M059J (cell line): ENCODE measurements at regions not wholly inside any gene's neighbourhood (a gene's known extent, or its start where the extent isn't known, plus 50 kb on each side); places are given as distances from the start of the nearest gene placed in this dataset.
A peak's percentile ranks its signal among the peaks of the same experiment; 100 is the strongest.

Source experiments
- DNase-seq: peaks from one replicate; pipeline ENCODE4 v3.0.0-alpha.2; 2012; ENCODE audit warnings: low read depth

- peak; percentile 80 for DNase-seq
Observed at GRCh38 chr17:77474292-77474988, 333.7 kb downstream of the SEC14L1 start.

- peak; percentile 94 for DNase-seq
Observed at GRCh38 chr17:77475016-77475976, 334.5 kb downstream of the SEC14L1 start.

DNA sequence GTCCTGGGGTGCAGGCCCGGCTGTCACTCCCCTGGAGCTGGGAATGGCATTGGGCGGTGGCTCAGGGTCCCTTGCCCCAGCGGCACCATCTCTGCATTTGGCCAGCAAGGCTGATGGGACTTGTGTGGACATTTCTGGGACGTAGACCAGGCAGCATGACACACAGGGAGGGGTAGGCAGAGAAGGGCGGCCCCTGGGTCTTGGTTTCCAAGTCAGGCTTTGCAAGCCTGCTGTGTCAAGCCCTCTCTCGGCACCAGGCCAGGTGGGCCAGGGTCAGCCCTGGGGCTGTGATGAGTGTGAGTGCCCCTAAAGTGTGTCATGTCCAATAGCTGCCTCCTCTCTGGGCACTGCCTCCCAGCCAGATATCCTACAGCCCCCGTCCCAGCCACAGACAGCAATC is 335.2 kb downstream of the SEC14L1 start:
- DNase-seq, result no peak

DNA sequence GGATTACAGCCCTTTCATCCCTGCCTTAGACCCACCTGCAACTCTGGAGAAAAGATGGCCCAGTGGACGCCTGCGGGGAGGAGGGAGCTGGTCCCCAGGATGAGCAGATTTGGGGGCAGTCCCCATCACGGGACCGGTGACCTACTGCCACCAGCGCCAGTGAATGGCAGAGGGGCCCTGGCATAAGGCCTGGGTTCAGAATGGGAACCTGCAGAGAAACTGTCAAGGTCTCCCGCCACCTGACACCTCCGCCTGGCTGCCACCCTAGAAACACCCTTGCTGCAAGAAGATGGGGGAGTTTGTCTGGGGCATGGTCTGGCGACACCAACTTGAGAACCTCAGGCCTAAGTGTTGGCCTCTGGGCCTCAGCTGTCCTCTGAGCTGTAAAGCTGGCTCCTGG is 335.7 kb downstream of the SEC14L1 start:
- DNase-seq, result no peak

DNA sequence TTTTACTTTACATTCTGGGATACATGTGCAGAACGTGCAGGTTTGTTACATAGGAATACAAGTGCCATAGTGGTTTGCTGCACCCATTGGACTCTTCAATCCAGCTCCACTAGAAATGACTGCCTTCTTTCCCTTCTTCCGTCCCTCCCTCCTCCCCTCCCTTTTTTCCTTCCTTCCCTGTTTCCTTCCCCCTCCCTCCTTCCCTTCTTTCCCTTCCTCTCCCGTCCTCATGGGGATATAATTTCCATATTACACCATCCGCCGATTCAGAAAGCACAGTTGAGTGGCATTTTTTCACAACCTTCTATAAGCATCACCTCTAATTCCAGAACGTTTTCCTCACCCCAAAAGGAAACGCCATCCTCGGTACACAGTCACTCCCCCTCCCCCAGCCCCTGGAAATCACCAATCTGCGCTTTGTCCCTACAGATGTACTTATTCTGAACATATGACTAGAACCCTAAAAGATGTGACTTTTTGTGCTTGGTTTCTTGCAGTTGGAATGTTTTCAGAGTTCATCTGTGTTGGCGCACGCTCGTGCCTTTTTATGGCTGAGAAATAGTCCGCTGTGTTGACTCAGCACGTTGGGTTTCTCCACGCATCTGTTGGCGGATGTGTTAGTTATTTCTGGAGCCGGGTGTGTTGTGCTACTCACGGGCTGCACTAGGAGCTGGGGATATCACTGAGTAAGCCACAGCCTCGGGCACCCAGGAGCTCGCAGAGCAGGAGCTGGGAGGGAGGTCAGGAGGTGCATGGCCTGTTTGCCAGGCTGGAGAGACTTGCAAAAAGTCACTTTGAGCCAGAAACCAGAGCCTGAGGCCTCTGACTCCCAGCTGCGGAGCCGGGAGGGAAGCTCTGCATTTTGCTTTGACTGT is 336.4 kb downstream of the SEC14L1 start:
- DNase-seq, result peak; percentile 98

DNA sequence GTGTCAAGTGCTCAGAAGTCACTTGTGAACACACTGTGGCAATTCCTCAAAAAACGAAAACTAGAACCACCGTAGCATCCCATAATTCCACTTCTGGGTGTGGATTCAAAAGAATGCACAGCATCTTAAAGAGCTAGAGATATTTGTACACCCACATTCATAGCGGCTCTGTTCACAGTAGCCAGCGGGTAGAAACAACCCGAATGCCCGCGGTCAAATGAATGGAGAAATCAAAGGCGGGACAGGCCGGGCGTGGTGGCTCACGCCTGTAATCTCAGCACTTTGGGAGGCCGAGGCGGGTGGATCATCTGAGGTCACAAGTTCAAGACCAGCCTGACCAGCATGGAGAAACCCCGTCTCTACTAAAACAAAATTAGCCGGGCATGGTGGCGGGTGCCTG is 337.5 kb downstream of the SEC14L1 start:
- DNase-seq, result no peak

GRCh38 chr17:77478899-77479298 is 338.1 kb downstream of the SEC14L1 start:
- DNase-seq, result no peak

DNA sequence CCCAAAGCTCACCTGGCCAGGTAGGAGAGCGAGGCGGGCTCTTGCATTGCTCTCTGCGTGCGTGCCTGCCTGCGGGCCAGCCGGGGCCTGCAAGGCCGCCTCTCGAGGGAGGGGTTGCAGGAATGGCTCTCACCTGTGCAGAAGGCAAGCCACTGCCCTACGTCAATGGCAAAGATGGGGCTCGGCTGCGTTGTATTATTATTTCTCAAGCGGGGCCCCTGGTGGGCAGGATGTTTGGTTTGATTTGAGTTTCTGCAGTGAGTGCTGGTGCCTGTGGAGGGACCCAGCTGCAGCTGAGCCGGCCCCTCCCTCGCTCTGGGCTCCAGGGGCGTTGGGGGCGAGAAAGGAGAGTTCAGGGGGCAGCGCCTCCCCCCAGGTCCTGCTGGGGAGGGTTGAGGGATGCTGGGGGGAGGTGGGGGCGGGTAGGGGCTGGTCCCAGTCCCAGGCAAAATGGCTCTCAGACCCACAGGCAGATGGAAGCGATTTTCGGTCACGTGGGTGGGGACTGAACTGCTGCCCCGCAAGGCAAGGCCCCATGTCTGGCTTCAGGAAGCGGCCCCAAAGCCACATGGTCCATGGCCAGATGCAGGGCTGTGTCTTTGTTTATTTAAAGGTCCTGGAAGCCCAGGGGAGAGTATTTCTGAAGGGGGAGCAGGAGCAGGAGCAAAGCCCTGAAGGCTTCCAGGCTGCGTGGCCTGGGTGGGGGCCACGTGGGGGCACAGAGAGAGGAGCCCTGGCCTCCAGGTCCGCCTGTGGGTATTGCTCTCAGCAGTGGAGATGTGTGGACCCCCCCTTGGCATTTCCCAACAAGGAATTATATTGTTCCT is 338.8 kb downstream of the SEC14L1 start:
- DNase-seq, result no peak

GRCh38 chr17:77480199-77480508 is 339.4 kb downstream of the SEC14L1 start:
- DNase-seq, result no peak

- no peak for DNase-seq
Observed at GRCh38 chr17:77480509-77481215, 339.9 kb downstream of the SEC14L1 start.

GRCh38 chr17:77481476-77482374 is 341.0 kb downstream of the SEC14L1 start:
- no peak for DNase-seq

- DNase-seq, result no peak
Observed at GRCh38 chr17:77482375-77483127, 341.8 kb downstream of the SEC14L1 start.

DNA sequence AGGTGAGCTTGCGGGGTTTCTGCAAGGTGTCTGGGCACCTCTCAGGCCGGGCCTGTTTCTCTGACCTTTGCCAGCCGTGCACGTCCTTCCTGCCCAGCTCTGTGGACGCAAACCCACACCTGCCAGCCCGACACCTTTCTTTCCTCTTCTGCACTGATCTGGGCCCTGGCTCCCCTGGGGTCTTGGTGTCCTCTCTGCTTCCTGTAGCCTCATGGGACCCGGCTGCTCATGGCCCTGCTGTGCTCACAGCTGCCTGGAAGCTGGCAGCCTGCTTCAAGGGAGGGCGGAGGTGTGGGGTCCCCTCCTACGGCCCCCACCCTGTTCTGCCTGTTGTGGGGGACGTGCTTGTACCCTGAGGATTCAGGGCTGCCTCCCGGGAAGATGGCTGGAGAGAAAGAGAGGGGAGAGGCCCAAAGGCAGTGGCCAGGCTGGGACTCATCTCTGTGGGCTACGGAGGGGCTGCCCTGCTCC is 342.4 kb downstream of the SEC14L1 start:
- DNase-seq, result no peak

GRCh38 chr17:77484111-77484510 is 343.3 kb downstream of the SEC14L1 start:
- no peak for DNase-seq

DNA sequence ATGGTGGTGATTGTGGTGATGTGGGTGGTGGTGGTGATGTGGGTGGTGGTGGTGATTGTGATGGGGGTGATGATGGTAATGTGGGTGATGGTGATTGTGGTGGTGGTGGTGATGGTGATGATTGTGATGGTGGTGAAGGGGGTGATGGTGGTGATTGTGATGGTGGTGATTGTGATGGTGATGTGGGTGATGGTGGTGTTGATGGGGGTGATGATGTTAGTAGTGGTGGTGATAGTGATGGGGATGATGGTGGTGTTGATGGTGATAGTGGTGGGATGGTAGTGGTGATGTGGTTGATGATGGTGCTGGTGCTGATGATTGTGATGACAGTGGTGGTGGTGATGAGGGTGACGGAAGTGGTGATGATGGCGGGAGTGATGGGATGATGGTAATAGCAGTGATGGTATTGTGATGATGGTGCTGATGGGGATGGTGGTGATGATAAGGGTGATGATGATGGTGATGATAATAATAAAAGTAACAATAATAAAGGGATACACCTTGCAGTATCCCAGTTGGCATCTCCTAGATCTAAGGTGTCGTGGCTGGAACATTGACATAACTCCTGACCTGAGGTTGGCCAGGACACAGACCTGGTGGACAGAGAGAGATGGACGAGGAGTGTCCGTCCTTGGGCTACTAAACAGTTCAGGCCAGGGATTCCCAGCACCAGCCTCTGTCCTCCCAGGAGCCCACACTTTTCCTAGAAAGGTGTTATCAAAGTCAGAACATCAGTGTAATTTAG is 344.5 kb downstream of the SEC14L1 start:
- no peak for DNase-seq

DNA sequence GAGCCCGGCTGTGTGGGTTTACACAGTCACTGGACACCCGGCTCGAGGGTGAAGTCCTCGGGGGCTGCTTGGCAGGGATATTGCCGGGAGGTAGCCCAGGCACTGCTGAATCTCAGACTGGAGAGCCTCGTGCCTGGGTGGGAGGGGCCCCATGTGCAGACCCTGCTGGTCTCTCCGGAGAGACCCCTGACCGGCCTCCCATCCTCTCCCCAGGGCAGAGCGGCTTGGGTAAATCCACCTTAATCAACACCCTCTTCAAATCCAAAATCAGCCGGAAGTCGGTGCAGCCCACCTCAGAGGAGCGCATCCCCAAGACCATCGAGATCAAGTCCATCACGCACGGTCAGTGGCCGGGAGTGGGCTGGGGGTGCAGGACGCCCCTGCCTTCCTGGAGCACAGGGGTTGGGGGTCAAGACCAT is 346.5 kb downstream of the SEC14L1 start:
- no peak for DNase-seq

DNA sequence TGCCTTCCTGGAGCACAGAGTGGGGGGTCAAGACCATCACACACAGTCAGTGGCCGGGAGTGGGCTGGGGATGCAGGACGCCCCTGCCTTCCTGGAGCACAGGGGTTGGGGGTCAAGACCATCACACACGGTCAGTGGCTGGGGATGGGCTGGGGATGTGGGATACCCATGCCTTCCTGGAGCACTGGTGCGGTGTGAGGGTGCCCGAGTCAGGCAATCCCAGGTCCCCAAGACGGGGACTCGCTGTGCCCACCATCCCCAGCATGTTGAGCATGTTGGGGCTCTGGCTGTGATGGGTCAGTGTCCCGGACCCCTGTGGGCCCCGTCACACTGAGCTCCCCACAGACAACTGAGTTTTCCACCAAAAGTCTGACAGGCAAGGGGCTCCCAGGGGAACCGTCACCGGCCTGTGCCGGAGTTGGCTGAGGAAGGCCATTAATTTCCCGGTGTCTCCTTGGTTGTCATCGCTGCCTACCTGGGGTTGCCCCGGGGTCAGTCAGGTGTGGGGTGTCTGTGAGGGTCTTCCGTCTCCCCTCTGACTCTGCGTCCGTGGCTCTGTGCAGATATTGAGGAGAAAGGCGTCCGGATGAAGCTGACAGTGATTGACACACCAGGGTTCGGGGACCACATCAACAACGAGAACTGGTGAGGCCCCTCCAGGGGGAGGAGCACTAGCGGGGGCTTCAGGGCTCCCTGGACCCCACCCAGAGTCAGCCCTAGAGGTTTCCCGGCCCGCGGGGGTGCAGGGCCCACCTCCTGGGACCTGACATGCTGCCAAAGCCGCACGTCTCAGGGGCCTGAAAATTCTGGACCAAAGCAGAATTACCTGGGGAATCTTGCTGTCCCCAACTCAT is 347.1 kb downstream of the SEC14L1 start:
- no peak for DNase-seq
